PC-9 (cell line): ENCODE measurements at regions not wholly inside any gene's neighbourhood (a gene's known extent, or its start where the extent isn't known, plus 50 kb on each side); places are given as distances from the start of the nearest gene placed in this dataset.

Experiments used
- BruUV-seq: library from RNA; stranded (reverse); fragments of 400-500 nt; replicated peaks from 2 replicates; lab custom pipeline; 2021; lab: Mats Ljungman, UMichigan
- CTCF ChIA-PET: fragments of 300-600 bp; sonication (Branson Sonifier 250); formaldehyde crosslinking; loops from one replicate; lab custom pipeline; 2022; ENCODE audit warnings: antibody characterized with exemption; lab: Charles Lee
- POLR2A ChIA-PET: fragments of 300-600 bp; sonication (Branson Sonifier 250); formaldehyde crosslinking; loops from one replicate; lab custom pipeline; 2022; ENCODE audit warnings: antibody characterized with exemption; ENCODE audit not compliant: unreplicated experiment; lab: Charles Lee
- DNase-seq, 2 experiments: peaks; one replicate each; pipeline versions ENCODE4 v3.0.0 to v3.0.0-alpha.2; 2015 to 2022; ENCODE audit warnings: mixed read lengths in 1 of 2
- H2AFZ ChIP-seq: fragments of 200-600 bp; sonication (generic); 2 replicates; pipeline ENCODE4 v1.8.1; 2017; ENCODE audit warnings: antibody characterized with exemption
- H3F3A ChIP-seq: fragments of 200-600 bp; sonication (generic); 2 replicates; pipeline ENCODE4 v1.8.1; 2017; ENCODE audit warnings: antibody characterized with exemption, mild to moderate bottlenecking, low read depth; ENCODE audit not compliant: insufficient read depth
- H3K27ac ChIP-seq: fragments of 200-600 bp; sonication (generic); 2 replicates; pipeline ENCODE4 v1.6.1; 2016; ENCODE audit warnings: mixed run types
- H3K27me3 ChIP-seq: fragments of 200-600 bp; sonication (generic); 2 replicates; pipeline ENCODE4 v1.6.1; 2016; ENCODE audit warnings: low read depth, mixed run types; ENCODE audit not compliant: insufficient read depth
- H3K36me3 ChIP-seq: fragments of 200-600 bp; sonication (generic); 2 replicates; pipeline ENCODE4 v1.6.1; 2016; ENCODE audit warnings: low read depth, mixed run types
- H3K4me1 ChIP-seq: fragments of 200-600 bp; sonication (generic); replicated peaks from 2 replicates; pipeline ENCODE4 v1.6.1; 2016; ENCODE audit warnings: mixed run types; ENCODE audit not compliant: insufficient read depth
- H3K4me2 ChIP-seq: fragments of 200-600 bp; sonication (generic); 2 replicates; pipeline ENCODE4 v1.6.1; 2017; ENCODE audit warnings: mixed run types
- H3K4me3 ChIP-seq: fragments of 200-600 bp; sonication (generic); 2 replicates; pipeline ENCODE4 v1.6.1; 2016; ENCODE audit warnings: mixed run types
- H3K79me2 ChIP-seq: fragments of 200-600 bp; sonication (generic); 2 replicates; pipeline ENCODE4 v1.6.1; 2017; ENCODE audit warnings: low read depth, mixed run types
- H3K9me2 ChIP-seq: fragments of 200-600 bp; sonication (generic); 2 replicates; pipeline ENCODE4 v1.8.1; 2017; ENCODE audit warnings: mild to moderate bottlenecking; ENCODE audit not compliant: insufficient read depth
- H3K9me3 ChIP-seq: fragments of 200-600 bp; sonication (generic); 2 replicates; pipeline ENCODE4 v1.8.1; 2016; ENCODE audit warnings: low read depth; ENCODE audit not compliant: insufficient read depth
- H4K20me1 ChIP-seq: fragments of 200-600 bp; sonication (generic); 2 replicates; pipeline ENCODE4 v1.8.1; 2017; ENCODE audit not compliant: insufficient read depth
- CTCF ChIP-seq: fragments of 200-600 bp; sonication (generic); conservative IDR thresholded peaks from 2 replicates; pipeline ENCODE4 v1.6.1; 2017; ENCODE audit warnings: mixed run types, antibody characterized with exemption, mild to moderate bottlenecking, moderate library complexity
- EZH2 ChIP-seq: fragments of 200-600 bp; sonication (generic); IDR thresholded peaks from 2 replicates; pipeline ENCODE4 v1.8.0; 2017; ENCODE audit warnings: antibody characterized with exemption, low read depth
- intact Hi-C: fragments of 100-400 bp; cut with micrococcal nuclease; formaldehyde crosslinking; loops from one replicate; pipeline ENCODE4 v1.10.0; 2022; ENCODE audit not compliant: unreplicated experiment

GRCh38 chr5:40240111-40240510 is 439.6 kb upstream of the PTGER4 start:
- intact Hi-C loops: no loop called here
- DNase-seq: no peak
- POLR2A ChIA-PET: no interaction called here
- CTCF ChIA-PET: no interaction called here
- Histone ChIP-seq H3K9me2 (no peaks in the 10 kb centered on the region; the same call in 1 of the 2 replicates), H2AFZ (no peak overlapping the region), H3K27me3 (no peaks in the 10 kb centered on the region), H3K27ac (no peak overlapping the region), H3K36me3 (no peaks in the 10 kb centered on the region), H3K4me3 (no peak overlapping the region), H3K9me3 (peaks cover 20% of the 10 kb centered on the region), H3K4me2 (no peak overlapping the region), H3K4me1 (no peaks in the 10 kb centered on the region), H3K79me2 (no peaks in the 10 kb centered on the region), H4K20me1 (no peaks in the 10 kb centered on the region), H3F3A (no peaks in the 10 kb centered on the region)
- TF ChIP-seq CTCF: no peak
- no peak for TF ChIP-seq EZH2
- BruUV-seq: no TSS peak

GRCh38 chr5:40238066-40238745 is 441.5 kb upstream of the PTGER4 start:
- CTCF ChIA-PET: no interaction called here
- Histone ChIP-seq H3K4me2 (no peak overlapping the region), H3K27me3 (no peaks in the 10 kb centered on the region), H3K9me3 (peaks cover 20% of the 10 kb centered on the region), H3K27ac (no peak overlapping the region), H3K4me3 (no peak overlapping the region), H4K20me1 (no peaks in the 10 kb centered on the region), H3K79me2 (no peaks in the 10 kb centered on the region), H3K9me2 (no peaks in the 10 kb centered on the region; the same call in none of the 2 replicates), H3K4me1 (no peaks in the 10 kb centered on the region), H3F3A (no peaks in the 10 kb centered on the region), H3K36me3 (no peaks in the 10 kb centered on the region), H2AFZ (peak overlapping the region; percentile 4; the same call in 1 of the 2 replicates)
- POLR2A ChIA-PET: interaction anchor here (0.7 kb wide), 1 partner anchor 147 kb away, joined by 6 read pairs; no protein-coding TSS in a partner anchor
- TF ChIP-seq CTCF (no peak), EZH2 (no peak)
- DNase-seq: no peak
- intact Hi-C loops: no loop called here
- BruUV-seq: no TSS peak

- CTCF ChIA-PET: no interaction called here
- Histone ChIP-seq H3F3A (no peaks in the 10 kb centered on the region), H3K4me2 (no peak overlapping the region), H3K27ac (no peak overlapping the region), H3K27me3 (no peaks in the 10 kb centered on the region), H3K4me1 (no peaks in the 10 kb centered on the region), H3K79me2 (no peaks in the 10 kb centered on the region), H4K20me1 (no peaks in the 10 kb centered on the region), H3K36me3 (no peaks in the 10 kb centered on the region), H3K9me3 (peaks cover 12% of the 10 kb centered on the region; the same call in 1 of the 2 replicates), H3K9me2 (no peaks in the 10 kb centered on the region; the same call in none of the 2 replicates), H2AFZ (no peak overlapping the region), H3K4me3 (no peak overlapping the region)
- no peak for TF ChIP-seq EZH2
- no peak for TF ChIP-seq CTCF
- intact Hi-C loops: no loop called here
- POLR2A ChIA-PET: no interaction called here
- DNase-seq: no peak
- no TSS peak for BruUV-seq
These were observed 444.0 kb upstream of the PTGER4 start for GRCh38 chr5:40235471-40236400.
